SU-DHL-6 (cell line): ENCODE measurements at regions not wholly inside any gene's neighbourhood (a gene's known extent, or its start where the extent isn't known, plus 50 kb on each side); places are given as distances from the start of the nearest gene placed in this dataset.

Experiments used
- CTCF ChIP-seq: fragments of 200-600 bp; sonication (generic); IDR thresholded peaks from one replicate; pipeline ENCODE4 v1.5.1; 2017; ENCODE audit warnings: antibody characterized with exemption, mild to moderate bottlenecking, low read length, moderate library complexity; ENCODE audit not compliant: insufficient read depth, poor library complexity, severe bottlenecking
- EZH2phosphoT487 ChIP-seq: fragments of 200-600 bp; sonication (generic), shearing (Covaris generic); conservative IDR thresholded peaks from 2 replicates; pipeline ENCODE4 v1.6.1; 2018; ENCODE audit warnings: mild to moderate bottlenecking, antibody characterized with exemption, low read length, moderate library complexity, mixed read lengths

- no peak for TF ChIP-seq CTCF
- no peak for TF ChIP-seq EZH2phosphoT487
These were observed 341.8 kb downstream of the RAPGEF2 start for GRCh38 chr4:159444678-159445077.
